ENCODE measurements at regions not wholly inside any gene's neighbourhood (a gene's known extent, or its start where the extent isn't known, plus 50 kb on each side); places are given as distances from the start of the nearest gene placed in this dataset.

GRCh38 chr4:114191496-114191895, 212.0 kb upstream of the ARSJ start:
- TF ChIP-seq, protein P1, sequence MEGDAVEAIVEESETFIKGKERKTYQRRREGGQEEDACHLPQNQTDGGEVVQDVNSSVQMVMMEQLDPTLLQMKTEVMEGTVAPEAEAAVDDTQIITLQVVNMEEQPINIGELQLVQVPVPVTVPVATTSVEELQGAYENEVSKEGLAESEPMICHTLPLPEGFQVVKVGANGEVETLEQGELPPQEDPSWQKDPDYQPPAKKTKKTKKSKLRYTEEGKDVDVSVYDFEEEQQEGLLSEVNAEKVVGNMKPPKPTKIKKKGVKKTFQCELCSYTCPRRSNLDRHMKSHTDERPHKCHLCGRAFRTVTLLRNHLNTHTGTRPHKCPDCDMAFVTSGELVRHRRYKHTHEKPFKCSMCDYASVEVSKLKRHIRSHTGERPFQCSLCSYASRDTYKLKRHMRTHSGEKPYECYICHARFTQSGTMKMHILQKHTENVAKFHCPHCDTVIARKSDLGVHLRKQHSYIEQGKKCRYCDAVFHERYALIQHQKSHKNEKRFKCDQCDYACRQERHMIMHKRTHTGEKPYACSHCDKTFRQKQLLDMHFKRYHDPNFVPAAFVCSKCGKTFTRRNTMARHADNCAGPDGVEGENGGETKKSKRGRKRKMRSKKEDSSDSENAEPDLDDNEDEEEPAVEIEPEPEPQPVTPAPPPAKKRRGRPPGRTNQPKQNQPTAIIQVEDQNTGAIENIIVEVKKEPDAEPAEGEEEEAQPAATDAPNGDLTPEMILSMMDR (IDR thresholded peaks at IDR 0.05): no peak
- no peak for TF ChIP-seq EP300 (IDR thresholded peaks at IDR 0.05)
- no peak for TF ChIP-seq POLR2A (IDR thresholded peaks at IDR 0.05)

Measured in upper lobe of left lung (tissue), 4 donors.